ENCODE measurements at regions not wholly inside any gene's neighbourhood (a gene's known extent, or its start where the extent isn't known, plus 50 kb on each side); places are given as distances from the start of the nearest gene placed in this dataset.
"Not testable (repeated sequence)": the region's sequence is repeated elsewhere in the genome, so short reads cannot be mapped to it uniquely, and the experiment has no call there.

DNA sequence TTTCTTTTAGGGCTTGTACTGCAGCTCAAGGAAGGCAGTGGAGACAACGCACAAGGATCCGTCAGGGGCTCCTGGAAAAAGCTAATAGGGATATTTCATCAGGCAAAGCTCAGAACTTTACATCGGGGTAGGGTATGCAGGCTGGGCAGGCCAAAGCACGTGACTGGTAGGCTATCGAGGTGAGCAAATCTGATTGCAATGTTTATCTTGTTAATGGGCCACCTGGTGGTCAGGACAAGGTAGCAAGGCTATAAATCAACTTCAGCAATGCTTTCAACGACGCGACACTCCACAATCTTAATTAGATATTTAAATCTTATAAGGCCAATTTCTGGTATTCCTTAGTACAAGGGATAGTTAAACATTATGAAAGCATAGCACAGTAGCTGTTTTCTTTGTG lies 1302.8 kb upstream of the EYS start:
- DNase-seq, result no peak

DNA sequence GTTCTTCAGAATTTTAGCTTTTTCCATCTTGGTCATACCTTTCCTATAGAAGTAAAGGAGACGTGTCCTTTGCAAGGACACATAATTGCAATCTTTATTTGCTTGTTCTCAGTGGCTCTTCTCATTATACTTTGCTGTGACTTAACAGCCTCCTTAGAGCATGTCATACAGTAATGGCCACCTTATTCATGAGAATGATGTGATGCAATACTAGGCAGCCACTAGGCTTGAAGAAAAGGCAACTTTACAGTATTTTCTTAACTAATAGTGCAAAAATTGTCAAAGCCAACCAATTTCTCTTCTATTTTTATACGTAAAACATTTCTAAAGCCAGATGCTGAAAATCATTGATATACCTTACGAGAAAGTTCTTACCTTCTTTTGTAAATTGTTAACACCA lies 1296.8 kb upstream of the EYS start:
- DNase-seq, result no peak

DNA sequence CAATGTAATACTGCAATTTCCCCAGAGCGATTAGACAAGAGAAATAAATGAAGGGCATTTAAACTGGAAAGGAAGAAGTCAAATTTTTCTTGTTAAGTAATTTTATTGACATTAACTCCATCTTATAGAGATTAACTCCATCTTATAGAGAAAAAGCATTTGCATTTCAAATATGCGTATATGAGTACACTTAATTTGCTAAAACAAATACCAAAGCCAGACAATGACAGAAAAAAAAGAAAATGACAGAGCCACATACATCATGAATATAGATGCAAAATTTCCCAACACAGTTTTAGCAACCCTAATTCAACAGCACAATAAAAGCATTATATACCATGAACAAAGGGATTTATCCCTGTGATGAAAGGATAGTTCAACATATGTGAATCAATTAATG lies 1293.1 kb upstream of the EYS start:
- DNase-seq, result no peak

DNA sequence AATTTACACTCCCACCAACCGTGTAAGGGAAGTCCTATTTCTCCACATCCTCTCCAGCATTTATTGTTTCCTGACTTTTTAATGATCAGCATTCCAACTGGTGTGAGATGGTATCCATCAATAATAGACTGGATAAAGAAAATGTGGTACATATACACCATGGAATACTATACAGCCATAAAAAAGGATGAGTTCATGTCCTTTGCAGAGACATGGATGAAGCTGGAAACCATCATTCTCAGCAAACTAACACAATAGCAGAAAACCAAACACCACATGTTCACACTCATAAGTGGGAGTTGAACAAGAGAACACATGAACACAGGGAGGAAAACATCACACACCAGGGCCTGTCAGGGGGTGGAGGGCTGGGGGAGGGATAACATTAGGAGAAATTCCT lies 1290.6 kb upstream of the EYS start:
- DNase-seq, result not testable (repeated sequence)

DNA sequence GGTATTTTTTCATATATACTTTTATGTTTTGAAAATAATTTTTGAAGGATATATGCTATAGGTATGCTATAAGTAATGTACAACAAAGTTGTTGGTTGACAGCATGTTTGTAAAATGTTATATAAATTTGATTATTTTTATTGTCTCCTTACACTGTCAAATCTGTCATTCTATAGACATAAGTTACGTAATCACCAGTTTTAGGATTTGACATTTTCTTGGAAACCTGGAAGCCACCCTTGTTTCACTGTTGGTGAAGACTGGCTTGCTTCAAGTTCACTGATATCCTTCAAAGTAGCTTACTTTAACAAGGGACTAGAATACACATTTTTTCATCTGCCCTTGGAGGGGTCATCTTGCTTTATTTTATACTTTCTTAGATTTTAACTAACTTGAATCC lies 1288.6 kb upstream of the EYS start:
- DNase-seq, result no peak

DNA sequence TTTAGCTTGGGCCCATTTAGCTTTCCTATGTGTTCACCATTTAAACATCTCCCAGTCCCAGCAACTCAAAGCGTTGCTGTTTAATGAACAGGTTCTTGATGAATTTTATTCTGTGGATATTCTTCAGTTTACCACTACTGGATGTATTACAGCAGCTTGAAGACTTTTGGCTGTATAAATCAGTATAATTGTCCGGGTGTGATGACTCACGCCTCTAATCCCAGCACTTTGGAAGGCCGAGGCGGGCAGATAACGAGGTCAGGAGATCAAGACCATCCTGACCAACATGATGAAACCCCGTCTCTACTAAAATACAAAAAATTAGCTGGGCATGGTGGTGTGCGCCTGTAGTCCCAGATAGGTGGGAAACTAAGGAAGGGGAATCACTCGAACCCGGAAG lies 1286.7 kb upstream of the EYS start:
- DNase-seq, result not testable (repeated sequence)

DNA sequence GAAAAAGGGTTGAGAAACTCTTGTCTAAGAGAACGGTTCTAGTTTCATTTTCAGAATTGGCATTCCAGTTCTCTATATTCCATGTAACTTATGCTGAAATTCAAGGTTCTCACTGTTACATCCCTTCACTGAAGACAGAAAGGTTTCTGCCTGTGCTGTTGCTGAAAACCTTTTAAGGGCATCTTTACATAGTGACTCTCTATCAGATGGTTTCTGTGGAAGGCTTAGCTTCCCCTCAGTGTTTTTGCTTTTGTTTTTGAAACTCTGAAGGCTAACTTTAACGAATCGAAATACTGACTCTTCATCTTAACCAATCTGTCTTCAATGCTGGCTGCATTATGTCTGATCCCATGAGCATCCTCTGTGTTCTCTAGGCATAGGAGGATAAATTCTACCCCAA lies 1286.2 kb upstream of the EYS start:
- DNase-seq, result no peak

DNA sequence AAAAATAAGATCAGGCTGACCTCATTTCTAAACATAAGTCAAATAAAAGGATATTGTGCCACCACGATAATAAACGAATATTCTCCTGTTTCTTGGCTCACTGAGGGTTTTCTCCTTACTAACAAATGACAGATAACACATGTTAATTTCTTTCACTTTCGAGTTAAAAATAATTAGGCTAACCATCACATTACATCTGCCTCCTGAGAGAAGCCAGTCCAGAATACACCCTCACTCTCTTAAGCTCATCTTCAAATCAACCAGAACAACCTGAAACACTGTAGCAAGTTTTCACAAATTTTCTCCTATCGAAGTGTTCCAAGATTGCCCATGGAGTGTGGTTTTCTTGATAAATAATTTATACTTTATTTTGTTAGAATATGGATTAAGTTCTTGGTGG lies 1285.6 kb upstream of the EYS start:
- no peak for DNase-seq

DNA sequence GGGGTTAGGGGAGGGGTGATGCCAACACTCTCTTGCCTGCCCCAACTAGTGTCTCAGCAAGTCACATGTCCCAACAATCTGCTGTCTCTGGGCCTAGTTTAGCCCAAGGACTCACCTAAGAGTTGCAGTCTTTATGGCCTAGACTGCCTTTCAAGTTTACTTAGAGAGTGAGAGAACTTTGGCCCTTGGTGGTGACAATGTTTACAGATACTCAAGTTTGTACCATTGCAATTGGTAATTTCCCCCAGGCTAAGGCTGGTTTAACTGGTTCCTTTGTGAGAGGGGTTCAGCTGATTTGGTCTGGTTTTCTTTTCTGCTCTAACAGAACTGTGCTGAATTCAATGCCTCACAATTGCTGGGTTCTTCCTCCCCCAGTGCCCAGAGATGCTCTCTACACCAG lies 1279.9 kb upstream of the EYS start:
- no peak for DNase-seq

DNA sequence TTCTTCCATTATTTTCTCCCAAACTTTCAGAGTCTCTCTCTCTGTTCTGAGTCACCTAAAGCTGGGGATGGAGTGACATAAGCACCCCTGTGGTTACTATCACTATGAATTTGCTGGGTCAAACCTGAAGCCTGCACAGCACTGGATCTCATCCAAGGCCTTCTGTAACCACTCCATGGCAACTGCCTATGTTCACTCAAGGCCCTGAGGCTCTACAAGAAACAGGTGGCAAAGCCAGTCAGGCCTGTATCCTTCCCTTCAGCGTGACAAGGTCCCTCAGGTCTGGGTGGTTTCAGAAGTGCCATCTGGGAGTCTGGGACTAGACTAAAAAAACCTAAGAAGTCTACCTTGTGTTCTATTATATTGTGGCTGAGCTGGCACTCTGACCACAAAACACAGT lies 1278.8 kb upstream of the EYS start:
- DNase-seq, result no peak

DNA sequence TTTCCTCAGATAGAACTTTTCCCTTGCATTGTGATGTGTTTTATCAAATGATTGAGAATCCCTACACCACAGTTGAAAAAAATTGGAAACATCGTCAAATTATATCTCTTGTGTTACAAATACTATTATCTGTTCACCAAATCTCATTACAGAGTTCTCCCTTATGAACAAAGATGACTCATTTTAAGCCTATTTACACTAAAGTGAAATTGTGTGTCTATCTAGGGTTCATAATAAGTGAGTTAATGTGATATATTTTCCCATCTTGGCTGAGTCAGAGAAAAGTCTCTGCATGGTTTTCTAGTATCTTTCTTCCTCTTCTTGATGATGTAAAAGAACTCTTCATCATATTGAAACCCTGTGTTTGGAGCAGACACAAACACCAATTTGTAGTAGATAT lies 1263.3 kb upstream of the EYS start:
- no peak for DNase-seq

DNA sequence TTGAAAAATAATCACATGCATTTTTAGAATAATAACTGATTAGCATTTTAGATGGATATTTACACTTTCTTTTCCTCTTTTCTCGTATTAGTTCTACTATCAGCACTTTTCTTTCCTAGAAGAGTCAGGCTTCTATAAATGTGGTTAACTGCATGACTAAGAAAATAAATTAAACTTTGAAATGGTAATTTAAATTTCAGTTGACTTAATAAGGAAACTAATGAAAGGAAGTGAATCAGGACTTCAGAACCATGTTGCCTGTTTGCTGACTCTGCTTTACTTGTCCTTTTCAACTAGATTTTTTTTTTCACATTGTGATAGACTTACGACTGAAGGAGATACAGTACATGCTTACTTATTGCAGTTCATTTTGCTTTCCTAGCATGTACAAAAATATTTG lies 1258.2 kb upstream of the EYS start:
- no peak for DNase-seq

DNA sequence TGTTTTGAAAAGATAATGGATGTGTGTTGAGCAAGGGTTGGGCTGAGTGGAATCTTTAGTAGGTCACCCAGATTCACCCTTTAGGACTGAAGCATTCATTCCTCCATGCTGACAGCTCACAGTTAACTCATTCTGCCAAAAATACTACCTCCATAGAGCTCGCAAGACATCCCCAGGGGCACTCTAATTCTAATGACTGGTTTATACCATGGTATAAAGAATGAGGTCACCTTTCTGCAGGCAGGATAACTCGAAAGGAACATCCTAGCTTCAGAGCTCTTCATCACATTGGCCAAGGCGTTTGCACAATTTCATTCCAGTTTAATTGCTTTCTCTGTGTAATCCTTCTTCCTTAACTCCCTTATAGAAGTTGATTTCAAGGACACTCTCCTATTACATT lies 1257.2 kb upstream of the EYS start:
- no peak for DNase-seq

DNA sequence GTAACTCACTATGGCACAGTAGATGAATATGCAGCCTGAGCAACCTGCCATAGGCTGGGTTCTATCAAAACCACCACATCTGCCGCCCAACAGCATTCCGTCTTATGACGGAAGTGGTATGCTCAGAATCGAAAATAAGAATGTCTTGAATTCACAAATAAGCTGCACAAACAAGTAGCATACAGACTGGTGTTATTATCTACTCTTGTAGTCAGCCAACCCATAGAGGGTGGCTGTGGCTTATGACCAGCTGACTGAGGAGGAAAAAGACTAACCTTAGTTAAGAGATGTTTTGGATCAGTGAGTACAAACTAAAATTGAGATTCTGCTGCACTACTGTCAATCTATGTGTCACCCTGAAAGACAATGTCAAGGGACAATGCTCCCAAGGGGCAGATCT lies 1255.1 kb upstream of the EYS start:
- DNase-seq, result no peak

DNA sequence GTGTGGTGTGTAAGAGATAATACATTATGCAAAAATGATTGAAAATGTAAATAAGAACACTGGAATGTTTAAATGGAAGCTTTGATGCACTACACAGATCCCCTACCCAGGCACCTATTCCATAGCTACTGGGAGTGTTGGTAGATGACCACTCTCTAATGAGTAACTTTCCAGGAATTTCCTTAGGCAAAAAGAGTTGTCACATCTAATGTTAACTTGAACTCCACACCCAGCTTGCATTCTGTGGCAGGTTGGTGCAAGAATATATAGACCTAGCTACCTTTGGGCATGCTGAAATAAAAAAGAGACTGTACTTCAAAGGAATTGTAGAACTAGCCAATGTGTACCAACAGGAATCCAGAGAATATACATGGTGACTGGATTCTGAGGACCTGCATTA lies 1254.2 kb upstream of the EYS start:
- DNase-seq, result no peak

DNA sequence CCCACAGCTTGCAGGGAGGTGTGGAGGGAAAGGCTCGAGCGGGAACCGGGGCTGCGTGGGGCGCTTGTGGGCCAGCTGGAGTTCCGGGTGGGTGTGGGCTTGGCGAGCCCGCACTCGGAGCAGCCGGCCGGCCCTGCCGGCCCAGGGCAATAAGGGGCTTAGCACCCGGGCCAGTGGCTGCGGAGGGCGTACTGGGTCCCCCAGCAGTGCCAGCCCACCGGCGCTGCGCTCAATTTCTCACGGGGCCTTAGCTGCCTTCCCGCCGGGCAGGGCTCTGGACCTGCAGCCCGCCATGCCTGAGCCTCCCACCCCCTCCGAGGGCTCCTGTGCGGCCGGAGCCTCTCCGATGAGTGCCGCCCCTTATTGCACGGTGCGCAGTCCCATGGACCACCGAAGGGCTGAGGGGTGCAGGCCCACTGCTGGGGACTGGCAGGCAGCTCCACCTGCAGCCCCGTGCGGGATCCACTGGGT lies 1242.2 kb upstream of the EYS start:
- DNase-seq, result no peak

DNA sequence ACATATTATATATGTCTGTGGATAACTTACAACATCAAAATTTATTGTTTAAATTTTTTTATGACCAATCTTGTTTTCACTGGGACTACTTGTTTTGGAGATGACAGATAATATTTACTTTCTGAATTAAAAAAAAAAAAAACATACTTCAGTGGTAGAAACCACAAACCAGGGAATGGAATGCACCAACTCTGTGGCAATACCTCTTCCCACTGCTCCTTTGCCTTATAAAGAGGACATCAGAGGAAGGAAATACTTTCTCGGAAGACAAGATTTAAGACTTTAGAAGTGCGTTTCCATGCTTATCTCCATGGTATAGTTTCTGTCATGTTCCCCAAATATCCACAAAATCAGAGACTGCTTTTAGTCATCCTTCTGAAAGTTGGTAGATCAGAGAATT lies 1241.1 kb upstream of the EYS start:
- no peak for DNase-seq

DNA sequence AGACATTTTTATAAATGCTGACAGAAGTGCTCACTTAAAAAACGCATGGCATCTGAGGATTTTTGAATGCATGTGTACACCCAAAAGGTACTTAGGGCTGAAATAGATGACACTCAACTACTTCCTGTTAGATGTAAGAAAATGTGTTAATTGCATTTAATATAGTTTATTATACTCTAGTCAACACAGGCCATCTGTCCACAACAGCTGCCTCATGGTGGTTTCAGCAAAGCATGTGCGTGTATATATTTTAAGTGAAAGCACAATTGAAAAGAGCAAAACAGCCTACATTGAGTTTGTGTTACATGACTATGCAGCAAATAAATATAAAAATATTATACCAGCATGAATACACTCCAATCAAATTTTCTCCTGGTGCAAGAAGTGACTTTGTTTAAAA lies 1233.0 kb upstream of the EYS start:
- no peak for DNase-seq

DNA sequence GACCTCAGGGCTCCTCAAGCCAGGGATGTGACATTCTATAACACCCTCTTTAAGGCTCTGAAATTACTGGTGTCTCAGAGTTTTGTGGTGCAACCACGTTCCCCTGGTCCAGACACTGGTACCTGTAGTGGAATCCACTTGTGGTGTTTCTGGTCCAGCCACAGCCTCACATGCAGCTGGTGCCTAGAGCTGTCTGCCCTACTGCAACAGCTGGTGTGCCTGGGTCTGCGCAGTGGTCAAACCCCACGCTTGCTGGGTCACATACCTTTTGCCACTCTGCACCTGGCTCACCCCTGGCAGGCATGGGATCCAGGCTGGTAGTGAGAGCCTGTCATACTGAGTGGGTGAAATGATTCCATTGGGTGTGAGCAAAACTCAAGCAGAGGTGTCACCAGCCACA lies 1230.2 kb upstream of the EYS start:
- no peak for DNase-seq

DNA sequence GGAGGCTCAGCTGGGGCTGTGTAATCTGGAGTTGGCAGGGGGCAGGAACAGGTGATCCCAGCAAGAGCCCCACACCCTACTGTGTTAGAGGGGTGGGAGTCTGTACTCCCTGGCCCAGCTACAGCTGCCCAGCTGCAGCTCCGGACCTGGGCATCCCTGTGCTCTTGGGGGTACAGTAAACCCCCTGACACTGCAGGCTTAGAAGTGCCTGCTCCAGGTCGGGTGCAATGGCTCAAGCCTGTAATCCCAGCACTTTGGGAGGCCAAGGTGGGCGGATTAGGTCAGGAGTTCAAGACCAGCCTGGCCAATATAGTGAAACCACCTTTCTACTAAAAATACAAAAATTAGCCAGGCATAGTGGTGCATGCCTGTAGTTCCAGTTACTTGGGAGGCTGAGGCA lies 1228.6 kb upstream of the EYS start:
- DNase-seq, result no peak

DNA sequence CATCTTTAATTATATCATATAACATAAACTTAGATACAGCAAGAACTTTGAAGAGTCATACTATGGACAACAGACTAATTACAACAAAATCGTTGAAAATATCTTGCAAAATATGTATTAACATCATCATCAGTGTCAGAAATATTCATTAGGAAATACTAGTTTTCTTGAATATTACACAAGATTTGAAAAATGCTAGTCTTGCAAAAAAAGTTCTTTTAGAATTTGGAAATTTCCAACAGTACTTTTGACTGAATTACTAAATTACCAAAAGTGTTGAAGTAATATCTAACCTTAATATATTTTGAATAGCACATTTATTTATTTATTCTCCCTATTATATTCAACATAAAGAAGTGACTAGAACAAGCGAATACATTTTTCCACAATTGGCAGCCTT lies 1224.8 kb upstream of the EYS start:
- no peak for DNase-seq

DNA sequence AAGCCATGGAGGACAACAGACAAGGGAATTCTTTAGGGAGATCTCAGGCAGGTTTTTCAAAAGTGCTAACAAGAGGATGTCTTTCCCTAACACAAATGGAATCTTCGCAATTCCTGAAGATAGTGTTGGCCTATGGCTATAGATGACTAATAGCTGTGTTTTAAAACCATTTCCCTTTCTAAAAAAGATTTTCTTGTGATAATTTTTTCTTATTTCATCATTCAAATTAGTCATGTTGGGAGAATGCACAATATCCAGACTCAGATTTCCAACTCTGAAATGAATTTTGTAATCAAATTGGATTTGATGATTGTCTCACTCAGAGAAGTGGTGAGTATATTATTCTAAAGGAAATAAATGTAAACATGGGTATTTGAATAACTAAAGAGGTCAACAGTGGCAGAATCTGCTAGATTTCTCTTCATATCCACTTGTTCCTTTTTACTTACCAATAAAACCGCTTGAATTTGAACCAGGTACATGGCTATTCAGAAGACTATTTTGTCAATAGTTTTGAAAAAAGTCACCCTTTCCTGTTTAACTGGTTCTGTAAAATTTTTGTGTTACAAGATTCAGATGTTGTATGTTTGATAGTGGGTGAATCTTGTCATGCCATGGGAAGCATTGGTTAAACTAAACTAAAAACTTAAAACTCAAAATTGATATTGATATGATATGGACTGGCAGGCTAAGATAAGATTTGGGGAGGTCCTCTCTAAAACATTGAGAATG lies 1223.7 kb upstream of the EYS start:
- DNase-seq, result no peak

DNA sequence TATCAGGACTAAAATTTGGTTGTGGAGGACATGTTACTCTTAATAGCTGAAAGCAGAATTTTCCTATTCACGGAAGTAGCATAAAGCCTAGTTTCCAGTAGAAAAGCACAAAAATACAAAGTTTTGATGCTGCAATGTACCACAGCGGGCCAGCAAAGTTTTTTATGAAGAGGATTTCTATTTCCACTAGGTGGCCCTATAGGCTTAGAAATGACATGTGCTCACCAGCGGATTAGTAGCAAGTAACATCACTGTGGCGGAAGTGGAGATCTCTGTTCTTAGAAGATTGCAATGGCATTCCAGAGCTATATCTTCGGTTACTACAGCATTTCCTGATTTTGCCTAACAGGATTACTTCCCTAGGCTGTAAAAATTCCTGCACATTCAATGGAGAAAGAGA lies 1219.0 kb upstream of the EYS start:
- no peak for DNase-seq

DNA sequence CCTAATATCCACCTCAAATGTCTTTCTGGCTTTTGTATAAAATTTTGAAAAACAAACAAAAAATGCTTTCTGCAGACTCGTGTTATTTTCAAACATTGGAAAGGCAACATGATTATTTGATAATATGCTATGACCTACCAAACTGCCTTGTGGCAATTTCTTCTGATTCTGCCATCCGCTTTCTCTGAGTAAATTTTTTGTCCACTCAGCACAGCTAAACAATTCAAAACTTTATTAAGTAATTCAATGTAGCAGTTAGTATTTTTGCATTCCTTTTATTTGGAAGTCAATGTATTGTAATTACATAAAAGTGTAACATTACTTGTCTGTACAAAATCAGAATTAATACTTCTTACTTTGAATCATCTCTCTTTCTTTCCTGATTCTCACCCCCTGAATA lies 1206.6 kb upstream of the EYS start:
- DNase-seq, result no peak

DNA sequence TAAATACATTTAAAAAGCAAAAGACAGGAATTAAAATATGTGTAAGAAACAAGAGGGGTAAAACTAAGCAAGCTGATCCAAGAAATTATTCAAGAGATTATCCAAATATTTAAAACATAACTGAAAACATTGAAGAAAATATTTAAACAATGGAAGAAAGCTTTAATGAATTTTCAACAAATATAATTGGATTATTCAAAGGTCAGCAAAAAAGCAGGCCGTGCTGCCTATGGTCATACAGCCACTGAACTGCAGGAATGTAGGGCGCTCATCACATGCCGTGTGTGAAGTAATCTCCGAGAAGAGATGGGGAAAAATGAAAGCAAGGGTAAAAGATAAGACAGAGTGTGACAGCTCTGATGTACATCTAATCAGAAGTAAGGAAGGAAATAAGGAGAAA lies 1195.4 kb upstream of the EYS start:
- no peak for DNase-seq
